NCI-H1105 treated with DMSO at 0.1 percent for 48 hours (cell line): ENCODE measurements at regions not wholly inside any gene's neighbourhood (a gene's known extent, or its start where the extent isn't known, plus 50 kb on each side); places are given as distances from the start of the nearest gene placed in this dataset.
A peak's percentile ranks its signal among the peaks of the same experiment; 100 is the strongest.

Experiments used
- DNase-seq: peaks from one replicate; lab custom pipeline; 2025; lab: John Stamatoyannopoulos, UW

GRCh38 chr1:13878021-13878420 is 178.0 kb downstream of the PRDM2 start:
- no peak for DNase-seq

- no peak for DNase-seq
Observed at GRCh38 chr1:13878451-13878850, 178.5 kb downstream of the PRDM2 start.

- no peak for DNase-seq
Observed at GRCh38 chr1:13881385-13882088, 181.5 kb downstream of the PRDM2 start.

- no peak for DNase-seq
Observed at GRCh38 chr1:13888351-13888986, 188.5 kb downstream of the PRDM2 start.

- DNase-seq, result no peak
Observed at GRCh38 chr1:13889495-13889894, 189.5 kb downstream of the PRDM2 start.

- no peak for DNase-seq
Observed at GRCh38 chr1:13890766-13891165, 190.8 kb downstream of the PRDM2 start.

GRCh38 chr1:13892198-13892597 is 192.2 kb downstream of the PRDM2 start:
- no peak for DNase-seq

GRCh38 chr1:13892671-13893325 is 192.8 kb downstream of the PRDM2 start:
- DNase-seq, result peak; percentile 52

GRCh38 chr1:13893409-13893821 is 193.4 kb downstream of the PRDM2 start:
- no peak for DNase-seq

GRCh38 chr1:13896932-13897331 is 196.9 kb downstream of the PRDM2 start:
- DNase-seq, result no peak

GRCh38 chr1:13898406-13898805 is 198.4 kb downstream of the PRDM2 start:
- DNase-seq, result no peak

- no peak for DNase-seq
Observed at GRCh38 chr1:13899856-13900255, 199.9 kb downstream of the PRDM2 start.

- no peak for DNase-seq
Observed at GRCh38 chr1:13900583-13900982, 200.6 kb downstream of the PRDM2 start.

GRCh38 chr1:13901039-13901438 is 201.1 kb downstream of the PRDM2 start:
- DNase-seq, result peak; percentile 88

- no peak for DNase-seq
Observed at GRCh38 chr1:13901597-13901996, 201.6 kb downstream of the PRDM2 start.

GRCh38 chr1:13908128-13908527 is 208.1 kb downstream of the PRDM2 start:
- no peak for DNase-seq

- DNase-seq, result no peak
Observed at GRCh38 chr1:13911697-13912619, 212.0 kb downstream of the PRDM2 start.

GRCh38 chr1:13913396-13913795 is 213.4 kb downstream of the PRDM2 start:
- no peak for DNase-seq

GRCh38 chr1:13916530-13916929 is 216.5 kb downstream of the PRDM2 start:
- no peak for DNase-seq

GRCh38 chr1:13917607-13918006 is 217.6 kb downstream of the PRDM2 start:
- no peak for DNase-seq

- DNase-seq, result no peak
Observed at GRCh38 chr1:13918862-13919261, 218.9 kb downstream of the PRDM2 start.

- no peak for DNase-seq
Observed at GRCh38 chr1:13921190-13921589, 221.2 kb downstream of the PRDM2 start.
